Choroid plexus epithelial cell (primary cell): ENCODE measurements at regions not wholly inside any gene's neighbourhood (a gene's known extent, or its start where the extent isn't known, plus 50 kb on each side); places are given as distances from the start of the nearest gene placed in this dataset.
"Not testable (repeated sequence)": the region's sequence is repeated elsewhere in the genome, so short reads cannot be mapped to it uniquely, and the experiment has no call there.

Source experiments
- DNase-seq: peaks from one replicate; pipeline ENCODE4 v3.0.0-alpha.2; 2010; ENCODE audit warnings: low read depth
- H3K4me3 ChIP-seq: 2 replicates; pipeline ENCODE4 v1.5.1; 2011; ENCODE audit warnings: low read depth, mild to moderate bottlenecking, control low read depth, low read length, moderate library complexity
- TF ChIP-seq, protein P1 (sequence below): conservative IDR thresholded peaks from 2 replicates; pipeline ENCODE4 v1.5.1; 2011; ENCODE audit warnings: low read depth, mild to moderate bottlenecking, control low read depth, inconsistent platforms, low read length, moderate library complexity

DNA sequence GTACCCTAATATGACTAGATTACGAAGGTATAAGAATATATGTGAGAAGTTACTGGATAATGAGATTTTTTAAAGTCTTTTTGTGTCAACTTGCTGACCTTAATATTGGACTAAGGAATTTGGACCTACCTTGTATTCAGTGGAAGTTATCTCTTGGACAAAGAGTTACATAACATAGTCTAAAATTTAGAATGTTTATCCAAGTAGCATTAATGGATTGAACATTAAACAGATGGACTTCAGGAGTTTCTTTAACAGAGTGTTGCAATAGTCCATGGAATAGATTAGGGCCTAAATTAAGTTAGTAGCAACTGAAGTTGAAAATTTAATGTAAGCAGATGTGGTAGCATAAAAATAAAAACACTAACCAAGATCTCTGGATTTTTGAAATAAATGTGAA, 266.4 kb downstream of the PYDC2 start:
- H3K4me3 ChIP-seq = no peak overlapping the region
- TF ChIP-seq, protein P1, sequence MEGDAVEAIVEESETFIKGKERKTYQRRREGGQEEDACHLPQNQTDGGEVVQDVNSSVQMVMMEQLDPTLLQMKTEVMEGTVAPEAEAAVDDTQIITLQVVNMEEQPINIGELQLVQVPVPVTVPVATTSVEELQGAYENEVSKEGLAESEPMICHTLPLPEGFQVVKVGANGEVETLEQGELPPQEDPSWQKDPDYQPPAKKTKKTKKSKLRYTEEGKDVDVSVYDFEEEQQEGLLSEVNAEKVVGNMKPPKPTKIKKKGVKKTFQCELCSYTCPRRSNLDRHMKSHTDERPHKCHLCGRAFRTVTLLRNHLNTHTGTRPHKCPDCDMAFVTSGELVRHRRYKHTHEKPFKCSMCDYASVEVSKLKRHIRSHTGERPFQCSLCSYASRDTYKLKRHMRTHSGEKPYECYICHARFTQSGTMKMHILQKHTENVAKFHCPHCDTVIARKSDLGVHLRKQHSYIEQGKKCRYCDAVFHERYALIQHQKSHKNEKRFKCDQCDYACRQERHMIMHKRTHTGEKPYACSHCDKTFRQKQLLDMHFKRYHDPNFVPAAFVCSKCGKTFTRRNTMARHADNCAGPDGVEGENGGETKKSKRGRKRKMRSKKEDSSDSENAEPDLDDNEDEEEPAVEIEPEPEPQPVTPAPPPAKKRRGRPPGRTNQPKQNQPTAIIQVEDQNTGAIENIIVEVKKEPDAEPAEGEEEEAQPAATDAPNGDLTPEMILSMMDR = no peak
- no peak for DNase-seq

DNA sequence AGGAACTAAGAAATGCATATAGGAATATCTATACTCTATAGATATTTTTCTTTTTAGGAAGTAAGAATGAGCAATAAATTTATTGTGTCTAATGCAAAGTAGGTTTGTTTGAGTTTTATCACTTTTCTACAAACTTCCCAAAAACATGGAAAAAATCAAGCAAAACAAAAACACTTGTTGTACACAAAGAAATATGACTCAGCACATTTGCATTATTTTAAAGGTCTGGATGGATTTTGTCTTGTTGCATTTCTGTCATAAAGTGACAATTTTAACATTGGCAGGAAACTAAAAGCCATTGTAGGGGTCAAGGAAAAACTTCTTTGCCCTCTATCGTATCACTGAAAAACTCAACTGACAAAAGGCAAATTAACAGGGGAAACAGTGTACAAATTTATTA, 267.2 kb downstream of the PYDC2 start:
- no peak overlapping the region for H3K4me3 ChIP-seq
- DNase-seq = no peak
- TF ChIP-seq, protein P1 = no peak

DNA sequence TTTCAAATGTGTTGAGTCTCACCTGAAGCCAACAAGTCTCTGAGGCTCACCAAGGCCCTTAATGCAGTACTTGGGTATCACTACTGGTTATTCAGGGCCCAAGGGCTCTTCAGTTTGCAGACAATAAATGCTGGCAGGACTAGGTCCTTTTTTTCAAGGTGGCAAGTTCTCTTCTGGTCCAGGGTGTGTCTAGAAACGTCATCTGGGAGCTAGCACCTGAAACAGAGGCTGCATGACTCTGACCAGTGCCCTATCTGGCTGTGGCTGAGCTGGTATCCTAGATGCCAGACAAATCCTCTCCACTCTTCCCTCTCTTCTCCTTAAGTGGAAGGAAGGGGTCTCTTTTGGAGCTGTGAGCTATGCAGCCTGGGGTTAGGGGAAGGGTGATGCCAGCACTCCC, 276.8 kb downstream of the PYDC2 start:
- no peak for DNase-seq
- H3K4me3 ChIP-seq = no peak overlapping the region
- TF ChIP-seq, protein P1 = no peak

DNA sequence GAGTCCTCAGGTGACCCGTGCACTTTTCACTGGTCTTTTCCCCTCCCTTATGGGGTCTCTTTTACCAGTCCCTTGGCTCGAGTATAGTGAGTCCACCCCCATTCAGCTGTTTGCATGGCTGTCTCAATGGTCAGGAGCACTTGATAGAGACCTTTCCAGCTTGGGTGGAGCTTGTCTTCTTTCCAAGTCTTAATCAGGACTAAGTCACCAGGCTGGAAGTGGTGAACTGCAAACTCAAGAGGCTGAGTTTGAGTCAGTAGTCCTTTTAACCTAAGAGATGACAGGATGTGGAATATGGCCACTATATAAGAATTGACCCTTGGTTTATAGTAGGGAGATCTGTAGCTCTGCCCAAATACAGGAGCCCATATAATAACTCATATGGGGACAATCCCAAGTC, 279.7 kb downstream of the PYDC2 start:
- TF ChIP-seq, protein P1 = no peak
- no peak for DNase-seq
- no peak overlapping the region for H3K4me3 ChIP-seq

DNA sequence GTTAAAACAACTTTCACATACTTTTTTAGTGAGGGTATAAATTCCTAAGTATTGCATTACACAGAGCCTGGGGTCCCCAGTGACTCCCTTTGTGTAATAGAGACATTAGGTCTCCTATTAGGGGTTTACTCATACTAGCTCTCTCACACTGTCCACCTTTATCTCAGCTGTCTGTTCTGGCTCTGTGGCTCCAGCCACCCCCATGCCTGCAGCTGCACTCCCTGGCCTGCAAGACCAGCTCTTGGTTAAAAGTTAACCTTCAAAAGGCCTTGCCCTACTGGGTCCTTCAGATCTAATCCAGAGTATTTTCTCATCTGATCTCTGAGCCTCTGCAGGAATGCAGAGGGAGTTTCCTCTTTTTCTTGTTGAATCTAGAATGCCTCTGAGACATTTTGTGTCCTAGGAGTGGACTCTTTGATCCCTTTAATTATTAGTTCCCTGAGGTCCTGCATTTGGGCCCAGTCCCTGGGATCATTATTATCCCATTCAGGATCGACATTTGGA, 280.9 kb downstream of the PYDC2 start:
- not testable (repeated sequence) for H3K4me3 ChIP-seq, DNase-seq

DNA sequence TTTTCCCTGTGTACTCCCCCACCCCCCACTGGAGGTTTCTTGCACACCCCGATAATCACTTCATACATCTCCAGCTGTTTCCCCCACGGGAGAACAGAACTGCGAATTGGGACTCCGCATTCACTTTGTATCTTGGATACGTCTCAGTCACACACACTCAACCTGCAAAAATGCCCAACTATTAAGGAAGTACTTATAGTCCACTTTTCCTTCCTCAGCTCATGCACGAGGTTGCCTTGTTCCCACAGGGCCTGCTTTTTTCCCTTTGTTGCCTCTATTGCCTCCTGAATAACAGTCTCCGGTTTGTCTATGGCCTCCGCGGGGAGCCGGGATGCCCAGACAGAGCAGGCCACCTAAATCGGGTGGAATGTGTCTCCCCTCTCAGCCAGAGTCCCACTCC, 282.3 kb downstream of the PYDC2 start:
- DNase-seq = no peak
- no peak overlapping the region for H3K4me3 ChIP-seq
- TF ChIP-seq, protein P1 = no peak

DNA sequence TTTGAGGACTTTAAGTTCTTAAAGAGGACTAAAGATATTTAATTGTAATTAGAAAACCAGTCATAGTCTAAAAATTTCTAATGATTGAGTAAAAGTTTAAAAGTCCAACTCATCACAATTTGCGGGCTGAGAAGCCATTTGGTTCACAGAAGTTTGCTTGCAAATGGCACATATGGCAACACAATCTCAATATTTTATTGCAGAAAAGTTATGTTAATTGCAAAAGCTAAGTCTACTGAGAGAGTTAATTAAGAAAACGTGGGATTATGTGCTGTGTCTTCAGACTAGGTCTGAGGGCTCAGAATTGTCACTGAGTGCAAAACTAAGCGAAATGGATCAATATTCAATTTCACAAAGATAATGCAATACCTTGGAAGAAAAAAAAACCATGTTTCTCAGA, 289.7 kb downstream of the PYDC2 start:
- TF ChIP-seq, protein P1 = no peak
- H3K4me3 ChIP-seq = no peak overlapping the region
- DNase-seq = no peak

DNA sequence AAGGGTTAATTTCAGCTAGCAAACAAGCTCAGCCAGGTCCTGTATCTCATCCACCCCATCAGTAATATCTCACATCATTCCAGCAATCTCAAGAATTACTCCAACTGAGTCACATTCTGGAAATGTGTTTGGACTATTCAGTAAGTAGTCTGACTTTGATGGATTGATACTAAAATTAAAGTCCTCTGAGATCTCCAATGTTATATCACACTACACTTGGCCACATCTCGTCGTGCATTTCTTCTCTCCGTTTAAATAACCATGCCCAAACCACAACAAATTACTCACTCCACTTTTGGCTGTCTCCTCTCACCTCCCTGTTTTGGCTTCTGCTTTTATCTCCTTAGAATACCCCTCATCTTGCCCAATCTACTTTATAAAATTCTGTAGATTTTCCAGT, 292.2 kb downstream of the PYDC2 start:
- no peak for DNase-seq
- TF ChIP-seq, protein P1 = no peak
- no peak overlapping the region for H3K4me3 ChIP-seq
